NCI-H1048 (cell line): ENCODE measurements at regions not wholly inside any gene's neighbourhood (a gene's known extent, or its start where the extent isn't known, plus 50 kb on each side); places are given as distances from the start of the nearest gene placed in this dataset.
"Not testable (repeated sequence)": the region's sequence is repeated elsewhere in the genome, so short reads cannot be mapped to it uniquely, and the experiment has no call there.

ENCODE experiments used
- DNase-seq: peaks from one replicate; lab custom pipeline; 2025; lab: John Stamatoyannopoulos, UW

GRCh38 chr16:60271781-60272180 lies 1537.7 kb upstream of the GOT2 start:
- DNase-seq = no peak

GRCh38 chr16:60271025-60271771 lies 1537.1 kb upstream of the GOT2 start:
- DNase-seq = no peak

GRCh38 chr16:60261425-60261824 lies 1527.3 kb upstream of the GOT2 start:
- no peak for DNase-seq

GRCh38 chr16:60259956-60260355 lies 1525.8 kb upstream of the GOT2 start:
- no peak for DNase-seq

GRCh38 chr16:60246086-60246485 lies 1512.0 kb upstream of the GOT2 start:
- DNase-seq = no peak

GRCh38 chr16:60241671-60242070 lies 1507.6 kb upstream of the GOT2 start:
- no peak for DNase-seq

- no peak for DNase-seq
These were observed 1496.5 kb upstream of the GOT2 start for GRCh38 chr16:60230666-60231065.

GRCh38 chr16:60225541-60225940 lies 1491.4 kb upstream of the GOT2 start:
- no peak for DNase-seq

- no peak for DNase-seq
These were observed 1483.7 kb upstream of the GOT2 start for GRCh38 chr16:60217787-60218186.

- no peak for DNase-seq
These were observed 1480.2 kb upstream of the GOT2 start for GRCh38 chr16:60214311-60214710.

- no peak for DNase-seq
These were observed 1472.4 kb upstream of the GOT2 start for GRCh38 chr16:60206516-60206915.

- DNase-seq = no peak
These were observed 1470.1 kb upstream of the GOT2 start for GRCh38 chr16:60204181-60204580.

- DNase-seq = no peak
These were observed 1469.5 kb upstream of the GOT2 start for GRCh38 chr16:60203525-60204124.

GRCh38 chr16:60200729-60201128 lies 1466.6 kb upstream of the GOT2 start:
- not testable (repeated sequence) for DNase-seq

GRCh38 chr16:60200161-60200560 lies 1466.0 kb upstream of the GOT2 start:
- no peak for DNase-seq

- no peak for DNase-seq
These were observed 1465.0 kb upstream of the GOT2 start for GRCh38 chr16:60199150-60199549.

GRCh38 chr16:60181536-60181935 lies 1447.4 kb upstream of the GOT2 start:
- DNase-seq = no peak

- no peak for DNase-seq
These were observed 1446.5 kb upstream of the GOT2 start for GRCh38 chr16:60180609-60181008.

GRCh38 chr16:60170196-60170595 lies 1436.1 kb upstream of the GOT2 start:
- no peak for DNase-seq

GRCh38 chr16:60166111-60166510 lies 1432.0 kb upstream of the GOT2 start:
- DNase-seq = no peak

GRCh38 chr16:60151987-60152386 lies 1417.9 kb upstream of the GOT2 start:
- DNase-seq = no peak

GRCh38 chr16:60150907-60151306 lies 1416.8 kb upstream of the GOT2 start:
- DNase-seq = no peak

GRCh38 chr16:60143348-60143705 lies 1409.2 kb upstream of the GOT2 start:
- no peak for DNase-seq
